Neural progenitor cell (in vitro differentiated cells): ENCODE measurements at regions not wholly inside any gene's neighbourhood (a gene's known extent, or its start where the extent isn't known, plus 50 kb on each side); places are given as distances from the start of the nearest gene placed in this dataset.
"Not testable (repeated sequence)": the region's sequence is repeated elsewhere in the genome, so short reads cannot be mapped to it uniquely, and the experiment has no call there.

Experiments used
- DNase-seq: peaks from one replicate; pipeline ENCODE4 v3.0.0-alpha.2; 2016; ENCODE audit warnings: low spot score
- H2AFZ ChIP-seq: fragments of 200-600 bp; sonication (generic); replicated peaks from 2 replicates; pipeline ENCODE4 v1.6.1; 2016; ENCODE audit warnings: antibody characterized with exemption
- H3F3A ChIP-seq: fragments of 200-600 bp; sonication (generic); 2 replicates; pipeline ENCODE4 v1.6.1; 2016; ENCODE audit warnings: antibody characterized with exemption, low read depth
- H3K27ac ChIP-seq: fragments of 200-600 bp; sonication (generic); 2 replicates; pipeline ENCODE4 v1.5.1; 2016; ENCODE audit warnings: mild to moderate bottlenecking
- H3K27me3 ChIP-seq: fragments of 200-600 bp; sonication (generic); 2 replicates; pipeline ENCODE4 v1.6.1; 2016; ENCODE audit warnings: mild to moderate bottlenecking, moderate library complexity
- H3K36me3 ChIP-seq: fragments of 200-600 bp; sonication (generic); 2 replicates; pipeline ENCODE4 v1.5.1; 2016
- H3K4me1 ChIP-seq: fragments of 200-600 bp; sonication (generic); 2 replicates; pipeline ENCODE4 v1.6.1; 2016; ENCODE audit warnings: mixed run types
- H3K4me2 ChIP-seq: fragments of 200-600 bp; sonication (generic); 2 replicates; pipeline ENCODE4 v1.6.1; 2016
- H3K4me3 ChIP-seq: fragments of 200-600 bp; sonication (generic); 2 replicates; pipeline ENCODE4 v1.5.1; 2016
- H3K79me2 ChIP-seq: fragments of 200-600 bp; sonication (generic); 2 replicates; pipeline ENCODE4 v1.6.1; 2016; ENCODE audit warnings: low read depth
- H3K9ac ChIP-seq: fragments of 200-600 bp; sonication (generic); 2 replicates; pipeline ENCODE4 v1.6.1; 2016
- H3K9me3 ChIP-seq: fragments of 200-600 bp; sonication (generic); 2 replicates; pipeline ENCODE4 v1.5.1; 2016; ENCODE audit warnings: low read depth
- H4K20me1 ChIP-seq: fragments of 200-600 bp; sonication (generic); 2 replicates; pipeline ENCODE4 v1.6.1; 2016; ENCODE audit warnings: low read depth
- H3K27ac Mint-ChIP-seq: 3 replicates; pipeline ENCODE4 v1.8.0; 2021; ENCODE audit warnings: mixed read lengths
- H3K27me3 Mint-ChIP-seq: 2 replicates; pipeline ENCODE4 v1.8.0; 2022; ENCODE audit warnings: low read depth, mild to moderate bottlenecking, inconsistent platforms, moderate library complexity, mixed read lengths; ENCODE audit not compliant: insufficient read depth
- H3K36me3 Mint-ChIP-seq: 3 replicates; pipeline ENCODE4 v1.8.0; 2021; ENCODE audit warnings: mixed read lengths
- H3K4me1 Mint-ChIP-seq: 3 replicates; pipeline ENCODE4 v1.8.0; 2021; ENCODE audit warnings: mixed read lengths
- H3K4me3 Mint-ChIP-seq: 3 replicates; pipeline ENCODE4 v1.8.0; 2021; ENCODE audit warnings: mild to moderate bottlenecking, moderate library complexity, mixed read lengths
- H3K9me3 Mint-ChIP-seq: 3 replicates; pipeline ENCODE4 v1.8.0; 2020; ENCODE audit warnings: mixed read lengths
- EZH2 ChIP-seq: fragments of 200-600 bp; sonication (generic); IDR thresholded peaks from 2 replicates; pipeline ENCODE4 v1.6.1; 2017; ENCODE audit warnings: antibody characterized with exemption, mild to moderate bottlenecking, moderate library complexity
- EZH2phosphoT487 ChIP-seq: fragments of 200-600 bp; sonication (generic); IDR thresholded peaks from 2 replicates; pipeline ENCODE4 v1.6.1; 2017; ENCODE audit warnings: antibody characterized with exemption
- TF ChIP-seq, protein P1 (sequence below): fragments of 200-600 bp; sonication (generic); IDR thresholded peaks from 2 replicates; pipeline ENCODE4 v1.5.1; 2017; ENCODE audit warnings: antibody characterized with exemption, mild to moderate bottlenecking

DNA sequence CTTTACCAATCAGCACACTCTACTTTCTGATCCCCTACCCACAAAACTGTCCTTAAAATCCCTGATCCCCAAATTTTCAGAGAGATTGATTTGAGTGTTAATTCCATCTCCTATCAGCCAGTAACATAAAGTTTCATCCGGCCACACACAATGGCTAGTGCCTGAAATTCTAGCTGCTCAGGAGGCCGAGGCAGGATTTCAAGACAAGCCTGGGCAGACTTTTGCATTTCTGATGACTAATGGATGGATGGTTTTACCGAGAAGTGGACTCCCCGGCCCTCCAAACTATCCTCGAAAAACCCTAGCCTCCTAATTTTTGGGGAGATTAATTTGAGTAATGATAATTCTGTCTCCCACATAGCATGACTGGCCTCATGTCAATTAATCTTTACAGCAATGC lies 269.8 kb upstream of the POU1F1 start:
- H3K27me3 Mint-ChIP-seq = no peaks in the 10 kb centered on the region
- no peak overlapping the region for H3K4me3 Mint-ChIP-seq
- Histone ChIP-seq H3F3A (no peaks in the 10 kb centered on the region), H3K36me3 (no peaks in the 10 kb centered on the region), H3K4me3 (no peak overlapping the region), H3K9ac (no peak overlapping the region), H3K27ac (no peak overlapping the region), H3K27me3 (no peaks in the 10 kb centered on the region), H2AFZ (no peak overlapping the region), H3K4me1 (no peaks in the 10 kb centered on the region), H3K4me2 (no peak overlapping the region), H3K9me3 (no peaks in the 10 kb centered on the region), H4K20me1 (no peaks in the 10 kb centered on the region), H3K79me2 (no peaks in the 10 kb centered on the region)
- no peaks in the 10 kb centered on the region for H3K9me3 Mint-ChIP-seq
- H3K27ac Mint-ChIP-seq = no peak overlapping the region
- DNase-seq = no peak
- H3K4me1 Mint-ChIP-seq = no peaks in the 10 kb centered on the region
- TF ChIP-seq, protein P1, sequence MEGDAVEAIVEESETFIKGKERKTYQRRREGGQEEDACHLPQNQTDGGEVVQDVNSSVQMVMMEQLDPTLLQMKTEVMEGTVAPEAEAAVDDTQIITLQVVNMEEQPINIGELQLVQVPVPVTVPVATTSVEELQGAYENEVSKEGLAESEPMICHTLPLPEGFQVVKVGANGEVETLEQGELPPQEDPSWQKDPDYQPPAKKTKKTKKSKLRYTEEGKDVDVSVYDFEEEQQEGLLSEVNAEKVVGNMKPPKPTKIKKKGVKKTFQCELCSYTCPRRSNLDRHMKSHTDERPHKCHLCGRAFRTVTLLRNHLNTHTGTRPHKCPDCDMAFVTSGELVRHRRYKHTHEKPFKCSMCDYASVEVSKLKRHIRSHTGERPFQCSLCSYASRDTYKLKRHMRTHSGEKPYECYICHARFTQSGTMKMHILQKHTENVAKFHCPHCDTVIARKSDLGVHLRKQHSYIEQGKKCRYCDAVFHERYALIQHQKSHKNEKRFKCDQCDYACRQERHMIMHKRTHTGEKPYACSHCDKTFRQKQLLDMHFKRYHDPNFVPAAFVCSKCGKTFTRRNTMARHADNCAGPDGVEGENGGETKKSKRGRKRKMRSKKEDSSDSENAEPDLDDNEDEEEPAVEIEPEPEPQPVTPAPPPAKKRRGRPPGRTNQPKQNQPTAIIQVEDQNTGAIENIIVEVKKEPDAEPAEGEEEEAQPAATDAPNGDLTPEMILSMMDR = no peak
- no peak for TF ChIP-seq EZH2
- H3K36me3 Mint-ChIP-seq = no peaks in the 10 kb centered on the region

DNA sequence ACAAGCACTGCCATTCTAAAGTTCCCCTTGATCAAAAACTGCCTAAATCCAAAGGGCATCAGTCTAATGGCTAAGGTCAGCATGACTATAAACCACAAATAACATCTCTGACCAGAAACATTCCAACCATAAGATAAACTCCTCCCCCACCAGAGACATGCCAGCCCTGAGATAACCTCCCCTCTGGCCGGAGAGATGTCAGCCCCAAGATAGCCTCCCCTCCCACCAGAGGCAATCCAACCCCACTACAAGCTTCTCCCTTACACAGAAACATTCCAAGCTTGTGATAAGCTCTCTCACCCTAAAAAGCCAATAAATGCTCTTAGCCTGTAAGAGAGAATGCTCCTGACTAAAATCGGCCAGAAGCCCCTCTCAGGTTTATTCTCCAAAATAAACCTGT lies 267.0 kb upstream of the POU1F1 start:
- not testable (repeated sequence) for H3K4me2 ChIP-seq, H3K4me3 ChIP-seq, H3K27ac Mint-ChIP-seq, H2AFZ ChIP-seq, H3K27me3 ChIP-seq, DNase-seq, H3K4me1 Mint-ChIP-seq, H3K36me3 Mint-ChIP-seq, H3K4me1 ChIP-seq, H3K9me3 Mint-ChIP-seq, H3K36me3 ChIP-seq, H4K20me1 ChIP-seq, H3K4me3 Mint-ChIP-seq, H3K27me3 Mint-ChIP-seq, H3F3A ChIP-seq, H3K9ac ChIP-seq, H3K79me2 ChIP-seq, H3K27ac ChIP-seq, H3K9me3 ChIP-seq

DNA sequence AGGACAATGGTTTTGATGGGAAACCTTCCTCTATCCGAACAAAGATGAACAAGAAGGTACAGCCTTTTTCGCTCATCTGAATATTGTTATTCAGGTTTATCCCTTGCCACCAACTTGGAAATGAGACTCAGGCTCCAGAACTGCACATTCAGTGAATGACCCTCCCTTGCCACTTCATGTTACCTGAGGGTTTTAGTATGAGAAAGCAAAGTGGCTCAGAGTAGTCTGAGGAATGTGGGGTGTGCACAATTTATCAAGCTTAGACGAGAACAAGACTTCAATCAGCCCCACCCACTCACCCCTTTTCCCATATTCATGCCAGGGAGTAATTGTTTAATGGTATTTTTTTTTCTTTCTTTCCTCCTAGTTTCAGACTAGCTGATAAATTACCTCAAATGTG lies 265.3 kb upstream of the POU1F1 start:
- no peak overlapping the region for H3K27ac ChIP-seq
- no peaks in the 10 kb centered on the region for H3K9me3 Mint-ChIP-seq
- no peaks in the 10 kb centered on the region for H3K27me3 Mint-ChIP-seq
- H3K9ac ChIP-seq = no peak overlapping the region
- TF ChIP-seq EZH2phosphoT487 = no peak
- TF ChIP-seq, protein P1 = no peak
- H3K4me3 ChIP-seq = no peak overlapping the region
- H3K4me3 Mint-ChIP-seq = no peak overlapping the region
- H3K79me2 ChIP-seq = no peaks in the 10 kb centered on the region
- no peaks in the 10 kb centered on the region for H3K9me3 ChIP-seq
- peak overlapping the region; percentile 50 for H2AFZ ChIP-seq
- DNase-seq = no peak
- no peaks in the 10 kb centered on the region for H3K27me3 ChIP-seq
- no peak overlapping the region for H3K4me2 ChIP-seq
- no peaks in the 10 kb centered on the region for H3K4me1 Mint-ChIP-seq
- H3K36me3 ChIP-seq = no peaks in the 10 kb centered on the region
- no peaks in the 10 kb centered on the region for H3F3A ChIP-seq
- no peaks in the 10 kb centered on the region for H4K20me1 ChIP-seq
- no peak overlapping the region for H3K27ac Mint-ChIP-seq
- H3K4me1 ChIP-seq = no peaks in the 10 kb centered on the region
- no peaks in the 10 kb centered on the region for H3K36me3 Mint-ChIP-seq

DNA sequence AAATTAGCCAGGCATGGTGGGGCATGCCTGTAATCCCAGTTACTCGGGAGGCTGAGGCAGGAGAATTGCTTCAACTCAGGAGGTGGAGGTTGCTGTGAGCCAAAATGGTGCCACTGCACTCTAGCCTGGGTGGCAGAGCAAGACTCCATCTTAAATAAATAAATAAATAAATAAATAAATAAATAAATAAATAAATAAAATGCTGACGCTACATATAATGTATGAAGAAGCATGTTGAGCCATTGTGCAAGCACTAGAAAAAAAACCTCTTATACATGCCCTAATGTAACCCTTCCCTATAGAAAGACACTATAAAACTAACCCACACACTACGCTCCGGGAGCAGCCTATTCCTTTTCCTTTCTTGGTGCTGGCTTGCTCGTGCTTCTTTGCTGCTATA lies 262.3 kb upstream of the POU1F1 start:
- H3K27ac Mint-ChIP-seq, H3K36me3 ChIP-seq: not testable (repeated sequence)

More for the DNA sequence above, 262.3 kb upstream of the POU1F1 start:
- H3K27ac ChIP-seq, H3K4me1 ChIP-seq, H3K9ac ChIP-seq, H3K4me1 Mint-ChIP-seq, H3K9me3 ChIP-seq, H3F3A ChIP-seq, H3K4me3 Mint-ChIP-seq, H3K79me2 ChIP-seq, H3K27me3 ChIP-seq, H3K27me3 Mint-ChIP-seq, H3K36me3 Mint-ChIP-seq, H3K4me2 ChIP-seq, H3K4me3 ChIP-seq, H3K9me3 Mint-ChIP-seq, DNase-seq, H4K20me1 ChIP-seq: not testable (repeated sequence)
- peak overlapping the region; percentile 13 for H2AFZ ChIP-seq
